LHCN-M2 (cell line): ENCODE measurements at regions not wholly inside any gene's neighbourhood (a gene's known extent, or its start where the extent isn't known, plus 50 kb on each side); places are given as distances from the start of the nearest gene placed in this dataset.
A peak's percentile ranks its signal among the peaks of the same experiment; 100 is the strongest.
"Not testable (repeated sequence)": the region's sequence is repeated elsewhere in the genome, so short reads cannot be mapped to it uniquely, and the experiment has no call there.

ENCODE experiments used
- DNase-seq: peaks from one replicate; pipeline ENCODE4 v3.0.0-alpha.2; 2012; ENCODE audit warnings: low read depth

DNA sequence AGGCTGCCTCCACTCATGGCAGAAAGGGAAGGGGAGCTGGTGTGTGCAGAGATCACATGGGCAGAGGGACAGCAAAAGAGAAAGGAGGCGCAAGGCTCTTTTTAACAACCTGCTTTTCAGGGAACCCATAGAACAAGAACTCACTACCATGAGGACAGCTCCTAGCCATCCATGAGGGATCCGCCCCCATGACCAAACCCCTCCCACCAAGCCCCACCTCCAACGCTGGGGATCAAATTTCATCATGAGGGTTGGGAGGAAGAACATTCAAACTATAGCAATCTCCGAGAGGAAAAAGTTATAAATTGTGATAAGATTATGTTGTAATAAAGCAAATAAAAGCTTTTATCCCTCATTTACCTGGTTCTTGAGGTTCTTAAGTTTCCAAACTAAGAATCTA lies 84.7 kb upstream of the LMCD1 start:
- peak; percentile 10 for DNase-seq

- no peak for DNase-seq
Observed at GRCh38 chr3:8420612-8421011, 81.0 kb upstream of the LMCD1 start.

DNA sequence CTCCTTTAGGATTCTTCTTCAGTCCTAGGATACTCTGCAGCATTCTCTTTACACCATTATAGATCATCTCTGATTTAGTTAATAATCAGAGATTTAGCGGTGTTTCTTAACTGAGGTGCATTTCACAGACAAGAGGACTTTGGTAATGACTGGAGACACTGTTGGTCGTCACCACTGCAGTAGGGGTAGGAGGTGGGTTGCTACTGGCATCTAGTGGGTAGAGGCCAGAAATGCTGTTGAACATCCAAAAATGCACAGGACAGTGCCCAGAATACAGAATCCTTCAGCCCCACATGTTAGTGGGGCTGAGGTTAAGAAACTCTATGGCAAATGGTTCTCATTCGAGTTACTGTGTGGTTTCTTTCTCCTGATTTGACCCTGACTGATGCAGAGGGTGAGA lies 80.4 kb upstream of the LMCD1 start:
- DNase-seq: peak; percentile 27

DNA sequence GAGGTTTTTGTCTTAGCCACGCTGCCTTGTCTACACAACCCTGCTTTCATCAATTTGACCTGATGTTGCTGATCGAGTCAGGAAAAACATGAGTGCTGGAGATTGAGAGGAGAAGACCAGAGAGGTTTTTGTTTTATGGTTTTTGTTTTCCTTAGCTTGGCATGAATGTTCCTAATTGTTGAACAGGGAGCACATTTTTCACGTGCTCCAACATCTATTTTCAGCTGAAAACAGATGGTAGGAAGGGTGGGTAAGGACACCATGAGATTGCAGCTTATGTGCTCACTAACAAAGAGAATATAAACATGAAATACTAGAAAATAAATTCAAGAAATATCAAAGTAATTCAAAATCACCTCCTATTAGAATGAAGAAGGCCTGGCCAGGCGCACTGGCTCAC lies 79.9 kb upstream of the LMCD1 start:
- no peak for DNase-seq

GRCh38 chr3:8423307-8423706 lies 78.3 kb upstream of the LMCD1 start:
- DNase-seq: no peak

DNA sequence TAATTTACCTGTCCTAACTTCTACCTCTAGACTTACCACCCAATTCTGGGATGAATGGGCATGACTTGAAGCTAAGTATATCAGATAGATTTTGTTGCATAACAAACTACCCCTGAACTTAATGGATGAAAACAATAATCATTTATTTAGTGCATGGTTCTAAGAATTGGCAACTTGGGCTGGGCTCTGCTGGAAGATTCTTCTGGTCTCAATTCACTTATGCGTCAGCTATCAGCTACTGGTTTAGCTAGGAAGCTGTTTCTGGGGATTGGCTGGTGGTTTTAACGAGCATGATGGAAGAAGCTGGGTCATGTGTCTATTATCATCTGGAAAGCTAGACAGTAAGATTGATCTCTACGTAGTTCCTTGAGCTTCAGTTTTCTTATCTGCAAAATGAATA lies 77.3 kb upstream of the LMCD1 start:
- DNase-seq: no peak

DNA sequence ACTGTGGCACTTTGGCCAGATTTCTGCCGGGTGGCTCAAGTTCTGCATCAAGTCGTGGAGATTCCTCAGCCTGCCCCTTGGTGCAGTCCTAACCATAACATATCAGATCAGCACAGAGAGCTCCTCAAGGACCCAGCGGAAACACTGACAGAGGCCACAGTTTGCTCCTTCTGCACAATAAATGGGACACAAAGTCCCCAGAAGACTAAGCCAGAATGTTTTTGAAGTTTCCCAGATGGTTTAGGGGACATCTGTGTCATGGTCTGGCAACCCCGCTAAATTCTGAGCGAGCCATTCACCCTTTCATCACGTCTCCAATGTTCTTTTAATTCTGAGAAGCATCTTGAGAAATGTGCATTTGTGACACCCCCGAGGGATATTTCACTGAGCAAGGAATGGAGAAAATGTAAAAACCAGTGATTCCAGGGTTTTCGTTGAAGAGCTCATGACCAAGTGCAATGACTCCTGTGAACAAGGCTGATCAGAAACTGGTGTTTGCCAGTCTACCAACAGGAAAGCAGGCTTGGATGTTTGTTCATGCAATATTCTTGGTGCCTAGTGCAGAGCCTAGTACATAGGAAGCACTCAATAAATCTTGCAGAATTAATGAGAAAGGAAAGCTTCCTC lies 64.8 kb upstream of the LMCD1 start:
- DNase-seq: no peak

GRCh38 chr3:8438507-8439079 lies 63.0 kb upstream of the LMCD1 start:
- DNase-seq: no peak

DNA sequence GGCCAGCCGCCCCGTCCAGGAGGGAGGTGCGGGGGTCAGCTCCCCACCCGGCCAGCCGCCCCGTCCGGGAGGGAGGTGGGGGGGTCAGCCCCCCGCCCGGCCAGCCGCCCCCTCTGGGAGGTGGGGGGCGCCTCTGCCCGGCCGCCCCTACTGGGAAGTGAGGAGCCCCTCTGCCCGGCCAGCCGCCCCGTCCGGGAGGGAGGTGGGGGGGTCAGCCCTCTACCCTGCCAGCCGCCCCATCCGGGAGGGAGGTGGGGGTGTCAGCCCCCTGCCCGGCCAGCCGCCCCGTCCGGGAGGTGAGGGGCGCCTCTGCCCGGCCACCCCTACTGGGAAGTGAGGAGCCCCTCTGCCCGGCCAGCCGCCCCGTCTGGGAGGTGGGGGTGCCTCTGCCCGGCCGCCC lies 61.5 kb upstream of the LMCD1 start:
- DNase-seq: not testable (repeated sequence)

GRCh38 chr3:8441969-8442559 lies 59.6 kb upstream of the LMCD1 start:
- peak; percentile 72 for DNase-seq

GRCh38 chr3:8442993-8443650 lies 58.5 kb upstream of the LMCD1 start:
- DNase-seq: no peak

- DNase-seq: peak; percentile 98
Observed at GRCh38 chr3:8443829-8444791, 57.5 kb upstream of the LMCD1 start.

GRCh38 chr3:8444883-8445282 lies 56.7 kb upstream of the LMCD1 start:
- no peak for DNase-seq

DNA sequence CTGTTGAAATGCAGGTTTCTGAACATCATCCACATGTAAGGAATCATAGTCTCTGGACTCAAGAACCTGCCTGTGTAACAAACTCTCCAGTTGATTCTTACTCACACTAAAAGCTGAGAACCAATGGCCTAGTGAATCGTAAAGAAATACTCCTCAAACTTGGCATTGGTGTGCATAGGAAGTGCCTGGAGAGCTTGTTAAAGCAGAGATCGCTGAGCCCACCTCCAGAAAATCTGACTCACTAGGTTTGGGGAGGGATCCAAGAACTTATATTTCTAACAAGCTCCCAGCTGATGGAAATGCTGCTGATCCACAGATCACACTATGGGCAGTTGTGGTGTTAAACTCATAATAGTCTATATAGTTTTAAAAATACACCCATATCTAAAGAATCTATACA lies 55.8 kb upstream of the LMCD1 start:
- peak; percentile 72 for DNase-seq

- no peak for DNase-seq
Observed at GRCh38 chr3:8446845-8447244, 54.8 kb upstream of the LMCD1 start.

DNA sequence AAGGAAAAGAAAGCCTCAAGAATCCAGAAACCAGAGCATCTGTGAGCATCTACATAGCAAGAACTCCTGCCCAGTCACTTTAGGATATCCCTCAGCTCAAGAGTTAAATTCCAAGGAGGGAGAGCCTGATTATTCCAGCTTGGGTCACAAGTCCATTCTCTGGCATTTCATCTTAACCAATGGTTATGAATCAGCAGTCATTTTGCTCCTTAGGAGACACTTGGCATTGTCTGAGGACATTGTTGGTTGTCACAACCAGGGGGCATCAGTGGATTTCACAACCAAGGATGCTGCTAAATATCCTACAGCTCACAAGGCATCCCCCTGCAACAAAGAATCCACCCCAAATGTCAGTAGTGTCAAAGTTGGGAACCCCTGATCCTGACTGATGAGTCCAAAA lies 51.0 kb upstream of the LMCD1 start:
- no peak for DNase-seq

DNA sequence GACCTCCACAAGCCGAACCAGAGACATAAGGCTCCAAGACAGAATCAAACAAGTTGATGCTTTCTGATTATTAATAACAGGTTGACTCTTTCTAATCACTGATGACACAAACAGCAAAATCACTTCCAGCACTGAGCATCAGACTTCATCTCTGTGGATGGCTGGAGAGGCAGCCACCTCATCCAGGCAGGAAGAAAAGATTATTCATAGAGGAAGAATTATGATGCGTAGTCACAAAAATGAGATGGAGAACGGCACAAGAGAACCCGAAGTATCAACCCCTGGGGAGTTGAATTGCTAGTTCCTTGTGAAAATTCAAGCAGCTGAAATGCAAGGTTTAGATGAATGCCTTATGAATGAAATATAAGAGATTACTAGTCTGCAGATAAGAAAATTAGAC lies 49.9 kb upstream of the LMCD1 start:
- DNase-seq: peak; percentile 71
